Esophagus squamous epithelium (tissue), 5 donors: ENCODE measurements at regions not wholly inside any gene's neighbourhood (a gene's known extent, or its start where the extent isn't known, plus 50 kb on each side); places are given as distances from the start of the nearest gene placed in this dataset.

Source experiments
- DNase-seq: peaks from one replicate; lab custom pipeline; 2025; lab: John Stamatoyannopoulos, UW
- H3K27ac ChIP-seq, 4 donors: fragments of 200-600 bp; sonication (generic); one replicate each; pipeline ENCODE4 v1.5.1; 2016 to 2019; ENCODE audit warnings: mild to moderate bottlenecking in 1 of 4
- H3K27me3 ChIP-seq, 4 donors: fragments of 200-600 bp; sonication (generic); 1 replicate in 3 of 4; 2 replicates in 1 of 4; pipeline versions ENCODE4 v1.5.1 to v1.6.0; 2017 to 2021; ENCODE audit warnings: antibody characterized with exemption in 1 of 4
- H3K36me3 ChIP-seq, 3 donors: fragments of 200-600 bp; sonication (generic); one replicate each; pipeline ENCODE4 v1.5.1; 2016 to 2019
- H3K4me1 ChIP-seq, 3 donors: fragments of 200-600 bp; sonication (generic); one replicate each; pipeline ENCODE4 v1.5.1; 2017 to 2019
- H3K4me3 ChIP-seq, 4 donors: fragments of 200-600 bp; sonication (generic); 1 replicate in 3 of 4; 2 replicates in 1 of 4; pipeline ENCODE4 v1.5.1; 2016 to 2019; ENCODE audit warnings: mild to moderate bottlenecking in 2 of 4, moderate library complexity in 1 of 4
- H3K9me3 ChIP-seq, 3 donors: fragments of 200-600 bp; sonication (generic); one replicate each; pipeline ENCODE4 v1.5.1; 2016 to 2019
- CTCF ChIP-seq, 6 experiments: fragments of 450-650 bp in 4 of 6; fragments of 200-600 bp in 2 of 6; sonication (generic) in 2 of 6; IDR thresholded peaks; one replicate each; pipeline ENCODE4 v1.5.1; 2016 to 2019; ENCODE audit warnings: antibody characterized with exemption in 6 of 6, mild to moderate bottlenecking in 4 of 6, moderate library complexity in 4 of 6
- POLR2A ChIP-seq, 4 donors: fragments of 450-650 bp; IDR thresholded peaks; one replicate each; pipeline ENCODE4 v1.6.1; 2017; ENCODE audit warnings: antibody characterized with exemption in 4 of 4, mild to moderate bottlenecking in 4 of 4, moderate library complexity in 3 of 4
- WGBS, 2 donors: methylation state at CpG; one replicate each; pipeline ENCODE4 v1.1.5; 2018; 5-methylcytosine and 5-hydroxymethylcytosine counted together
- intact Hi-C: fragments of 100-400 bp; cut with DNase I; formaldehyde crosslinking; loops from one replicate; pipeline ENCODE4 v1.15.0; 2022
- donor health status: DM: yes; HTN: yes; CAD: no.

GRCh38 chr10:4028027-4028471 is 243.0 kb upstream of the KLF6 start:
- no peak overlapping the region for H3K4me3 ChIP-seq
- intact Hi-C loops = no loop called here
- TF ChIP-seq POLR2A (IDR thresholded peaks at IDR 0.05) = no peak
- TF ChIP-seq CTCF (IDR thresholded peaks at IDR 0.05) = no peak
- H3K4me1 ChIP-seq = peaks cover 0 to 4% (median 0%) of the 10 kb centered on the region in 3 donors
- H3K36me3 ChIP-seq = no peaks in the 10 kb centered on the region
- H3K9me3 ChIP-seq = no peaks in the 10 kb centered on the region
- H3K27me3 ChIP-seq = no peaks in the 10 kb centered on the region
- no peak overlapping the region for H3K27ac ChIP-seq
- no peak for DNase-seq
- 71 to 72% methylated on average over 5 of the region's 5 CpGs for WGBS, 2 donors

GRCh38 chr10:4025339-4025738 is 240.3 kb upstream of the KLF6 start:
- Histone ChIP-seq H3K4me3 (no peak overlapping the region), H3K4me1 (peaks cover 0 to 4% (median 0%) of the 10 kb centered on the region in 3 donors), H3K9me3 (no peaks in the 10 kb centered on the region), H3K27me3 (no peaks in the 10 kb centered on the region), H3K36me3 (no peaks in the 10 kb centered on the region), H3K27ac (no peak overlapping the region)
- TF ChIP-seq POLR2A (IDR thresholded peaks at IDR 0.05) (no peak), CTCF (IDR thresholded peaks at IDR 0.05) (no peak)
- intact Hi-C loops = no loop called here
- DNase-seq = no peak
- WGBS, 2 donors = 62 to 76% methylated on average over 4 of the region's 4 CpGs

- Histone ChIP-seq H3K27me3 (no peaks in the 10 kb centered on the region), H3K9me3 (no peaks in the 10 kb centered on the region), H3K4me1 (peaks cover 0 to 4% (median 0%) of the 10 kb centered on the region in 3 donors), H3K27ac (no peak overlapping the region), H3K36me3 (no peaks in the 10 kb centered on the region), H3K4me3 (no peak overlapping the region)
- no peak for DNase-seq
- intact Hi-C loops = no loop called here
- 89 to 92% methylated on average over 13 of the region's 14 CpGs for WGBS, 2 donors
- no peak for TF ChIP-seq POLR2A (IDR thresholded peaks at IDR 0.05)
Observed at GRCh38 chr10:4024516-4025245, 239.7 kb upstream of the KLF6 start.

- intact Hi-C loops = no loop called here
- no peaks in the 10 kb centered on the region for H3K9me3 ChIP-seq
- TF ChIP-seq CTCF (IDR thresholded peaks at IDR 0.05) (no peak), POLR2A (IDR thresholded peaks at IDR 0.05) (no peak)
- H3K4me3 ChIP-seq = no peak overlapping the region
- H3K27ac ChIP-seq = no peak overlapping the region
- no peak for DNase-seq
- WGBS, 2 donors = 82 to 87% methylated on average over 17 of the region's 17 CpGs
- peaks cover 0 to 4% (median 0%) of the 10 kb centered on the region in 3 donors for H3K4me1 ChIP-seq
- no peaks in the 10 kb centered on the region for H3K36me3 ChIP-seq
- H3K27me3 ChIP-seq = no peaks in the 10 kb centered on the region
Observed at GRCh38 chr10:4024027-4024426, 239.0 kb upstream of the KLF6 start.

- TF ChIP-seq CTCF (IDR thresholded peaks at IDR 0.05) (no peak), POLR2A (IDR thresholded peaks at IDR 0.05) (no peak)
- H3K4me3 ChIP-seq = no peak overlapping the region
- intact Hi-C loops = no loop called here
- 76 to 81% methylated on average over 7 of the region's 7 CpGs for WGBS, 2 donors
- H3K9me3 ChIP-seq = no peaks in the 10 kb centered on the region
- no peaks in the 10 kb centered on the region for H3K4me1 ChIP-seq
- no peak overlapping the region for H3K27ac ChIP-seq
- no peaks in the 10 kb centered on the region for H3K36me3 ChIP-seq
- H3K27me3 ChIP-seq = no peaks in the 10 kb centered on the region
- DNase-seq = no peak
Observed at GRCh38 chr10:4022473-4022872, 237.5 kb upstream of the KLF6 start.
